ENCODE measurements at regions not wholly inside any gene's neighbourhood (a gene's known extent, or its start where the extent isn't known, plus 50 kb on each side); places are given as distances from the start of the nearest gene placed in this dataset.

DNA sequence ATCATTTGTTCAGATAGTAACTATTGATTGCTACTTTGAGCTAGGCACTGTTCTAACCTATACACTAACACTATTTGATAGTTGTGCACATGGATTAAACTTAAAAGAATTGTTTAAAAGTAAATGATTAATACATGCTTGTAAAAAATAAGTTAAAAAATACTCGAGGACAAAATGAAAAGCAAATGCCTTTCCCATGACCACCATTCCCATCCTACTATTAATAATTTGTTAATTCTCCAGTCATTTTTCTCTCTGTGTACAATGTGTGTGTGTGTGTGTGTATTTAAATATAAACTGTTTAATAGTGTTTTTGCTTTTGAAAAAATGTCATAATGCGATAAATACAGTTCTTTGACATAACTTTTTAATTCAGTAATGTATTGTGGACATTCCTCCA is 78.7 kb upstream of the KCNMB2 start:
- Histone ChIP-seq H3K27me3 (ENCODE audit: control insufficient read depth, insufficient read depth, low read length) (no peaks in the 10 kb centered on the region), H3K4me3 (ENCODE audit: low read length) (no peak overlapping the region), H3K27ac (ENCODE audit: low read length) (no peak overlapping the region), H3K9me3 (ENCODE audit: control insufficient read depth, low read depth, low read length) (no peaks in the 10 kb centered on the region), H3K4me1 (ENCODE audit: control insufficient read depth, insufficient read depth, low read length) (no peaks in the 10 kb centered on the region), H3K36me3 (ENCODE audit: control insufficient read depth, insufficient read depth, low read length) (no peaks in the 10 kb centered on the region)
- WGBS (ENCODE audit: insufficient coverage, low lambda C conversion rate): 89% methylated on average over 1 of the region's 2 CpGs
- DNase-seq: no peak

- Histone ChIP-seq H3K36me3 (ENCODE audit: control insufficient read depth, insufficient read depth, low read length) (no peaks in the 10 kb centered on the region), H3K4me3 (ENCODE audit: low read length) (no peak overlapping the region), H3K27me3 (ENCODE audit: control insufficient read depth, insufficient read depth, low read length) (no peaks in the 10 kb centered on the region), H3K9me3 (ENCODE audit: control insufficient read depth, low read depth, low read length) (no peaks in the 10 kb centered on the region), H3K4me1 (ENCODE audit: control insufficient read depth, insufficient read depth, low read length) (no peaks in the 10 kb centered on the region), H3K27ac (ENCODE audit: low read length) (no peak overlapping the region)
- no peak for DNase-seq
- WGBS (ENCODE audit: insufficient coverage, low lambda C conversion rate): 43% methylated on average over 3 of the region's 5 CpGs
Measured at GRCh38 chr3:178458313-178459037, 77.8 kb upstream of the KCNMB2 start.

GRCh38 chr3:178459038-178459410 is 77.2 kb upstream of the KCNMB2 start:
- no peaks in the 10 kb centered on the region for H3K4me1 ChIP-seq (ENCODE audit: control insufficient read depth, insufficient read depth, low read length)
- H3K36me3 ChIP-seq (ENCODE audit: control insufficient read depth, insufficient read depth, low read length): no peaks in the 10 kb centered on the region
- no peak for DNase-seq
- H3K9me3 ChIP-seq (ENCODE audit: control insufficient read depth, low read depth, low read length): no peaks in the 10 kb centered on the region
- no peaks in the 10 kb centered on the region for H3K27me3 ChIP-seq (ENCODE audit: control insufficient read depth, insufficient read depth, low read length)
- H3K27ac ChIP-seq (ENCODE audit: low read length): no peak overlapping the region
- H3K4me3 ChIP-seq (ENCODE audit: low read length): no peak overlapping the region
- no CpG with 5 or more reads among the region's 1 CpG for WGBS (ENCODE audit: insufficient coverage, low lambda C conversion rate)

GRCh38 chr3:178465260-178466180 is 70.7 kb upstream of the KCNMB2 start:
- Histone ChIP-seq H3K36me3 (ENCODE audit: control insufficient read depth, insufficient read depth, low read length) (no peaks in the 10 kb centered on the region), H3K4me1 (ENCODE audit: control insufficient read depth, insufficient read depth, low read length) (no peaks in the 10 kb centered on the region), H3K27ac (ENCODE audit: low read length) (no peak overlapping the region), H3K27me3 (ENCODE audit: control insufficient read depth, insufficient read depth, low read length) (no peaks in the 10 kb centered on the region), H3K9me3 (ENCODE audit: control insufficient read depth, low read depth, low read length) (no peaks in the 10 kb centered on the region), H3K4me3 (ENCODE audit: low read length) (no peak overlapping the region)
- 71% methylated on average over 1 of the region's 2 CpGs for WGBS (ENCODE audit: insufficient coverage, low lambda C conversion rate)
- DNase-seq: no peak

DNA sequence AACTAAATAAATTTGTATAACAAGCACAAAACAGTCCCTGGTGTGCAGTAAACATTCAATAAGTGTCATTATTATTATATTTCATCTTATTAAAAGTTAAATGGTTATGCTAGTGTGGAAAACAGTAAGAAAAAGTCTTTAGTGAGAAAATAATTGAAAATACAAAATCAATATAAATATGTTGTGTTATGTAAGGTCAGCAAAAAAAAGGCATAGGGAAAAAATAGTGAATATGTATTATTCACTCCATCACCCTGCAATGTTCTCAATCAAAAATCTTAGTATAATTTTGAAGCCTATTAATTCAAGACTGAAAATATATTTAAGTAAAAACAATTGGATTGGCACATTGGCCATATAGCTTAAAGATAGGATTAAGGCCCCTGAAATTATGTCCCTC is 63.3 kb upstream of the KCNMB2 start:
- no peak for DNase-seq
- Histone ChIP-seq H3K4me1 (ENCODE audit: control insufficient read depth, insufficient read depth, low read length) (no peaks in the 10 kb centered on the region), H3K4me3 (ENCODE audit: low read length) (no peak overlapping the region), H3K27me3 (ENCODE audit: control insufficient read depth, insufficient read depth, low read length) (no peaks in the 10 kb centered on the region), H3K36me3 (ENCODE audit: control insufficient read depth, insufficient read depth, low read length) (no peaks in the 10 kb centered on the region), H3K9me3 (ENCODE audit: control insufficient read depth, low read depth, low read length) (no peaks in the 10 kb centered on the region), H3K27ac (ENCODE audit: low read length) (no peak overlapping the region)

DNA sequence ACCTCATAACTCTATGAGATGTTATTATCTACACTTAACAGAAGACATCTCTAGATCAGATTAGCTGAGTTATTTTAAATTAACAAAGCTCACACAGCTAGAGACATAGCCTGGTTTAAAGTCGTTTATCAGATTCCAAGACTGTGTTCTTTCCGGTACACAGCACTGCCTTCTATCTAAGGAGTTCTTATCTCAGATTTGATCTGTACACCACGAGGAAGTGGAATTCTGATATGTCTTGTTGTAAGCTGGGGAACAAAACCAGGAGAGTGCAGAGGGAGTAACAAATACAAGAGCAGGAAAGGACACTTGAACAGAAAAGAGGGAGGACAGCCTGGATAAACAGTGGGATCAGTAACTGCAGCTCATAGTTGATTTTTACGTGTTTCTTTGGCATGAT is 61.7 kb upstream of the KCNMB2 start:
- no peaks in the 10 kb centered on the region for H3K27me3 ChIP-seq (ENCODE audit: control insufficient read depth, insufficient read depth, low read length)
- no peak for DNase-seq
- no peaks in the 10 kb centered on the region for H3K36me3 ChIP-seq (ENCODE audit: control insufficient read depth, insufficient read depth, low read length)
- WGBS (ENCODE audit: insufficient coverage, low lambda C conversion rate): 0% methylated on average over 1 of the region's 4 CpGs
- H3K4me3 ChIP-seq (ENCODE audit: low read length): no peak overlapping the region
- H3K4me1 ChIP-seq (ENCODE audit: control insufficient read depth, insufficient read depth, low read length): no peaks in the 10 kb centered on the region
- H3K9me3 ChIP-seq (ENCODE audit: control insufficient read depth, low read depth, low read length): no peaks in the 10 kb centered on the region
- no peak overlapping the region for H3K27ac ChIP-seq (ENCODE audit: low read length)

- no peaks in the 10 kb centered on the region for H3K27me3 ChIP-seq (ENCODE audit: control insufficient read depth, insufficient read depth, low read length)
- H3K36me3 ChIP-seq (ENCODE audit: control insufficient read depth, insufficient read depth, low read length): no peaks in the 10 kb centered on the region
- 60% methylated on average over 1 of the region's 3 CpGs for WGBS (ENCODE audit: insufficient coverage, low lambda C conversion rate)
- no peak overlapping the region for H3K27ac ChIP-seq (ENCODE audit: low read length)
- no peaks in the 10 kb centered on the region for H3K9me3 ChIP-seq (ENCODE audit: control insufficient read depth, low read depth, low read length)
- DNase-seq: no peak
- H3K4me1 ChIP-seq (ENCODE audit: control insufficient read depth, insufficient read depth, low read length): no peaks in the 10 kb centered on the region
- no peak overlapping the region for H3K4me3 ChIP-seq (ENCODE audit: low read length)
Measured at GRCh38 chr3:178475062-178475461, 61.2 kb upstream of the KCNMB2 start.

DNA sequence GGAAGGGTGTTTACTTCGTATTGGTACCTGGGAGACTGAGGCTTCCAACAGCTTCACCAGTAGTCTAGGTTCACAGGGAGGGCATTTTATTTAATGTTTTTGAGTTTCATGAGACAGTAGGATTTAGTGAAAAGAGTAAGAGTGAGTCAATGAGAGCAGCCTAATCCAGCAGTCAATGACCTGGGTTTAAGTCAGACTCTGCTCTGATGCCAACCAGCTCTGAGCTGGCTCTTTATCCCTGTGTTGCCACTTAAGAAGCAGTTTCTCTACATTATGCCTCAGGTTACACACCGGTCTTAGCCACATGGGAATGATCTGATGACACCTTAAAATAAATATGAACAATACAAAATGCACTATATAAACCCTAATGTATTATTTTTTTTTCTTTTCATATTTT is 59.4 kb upstream of the KCNMB2 start:
- no peak overlapping the region for H3K4me3 ChIP-seq (ENCODE audit: low read length)
- no peaks in the 10 kb centered on the region for H3K9me3 ChIP-seq (ENCODE audit: control insufficient read depth, low read depth, low read length)
- no peaks in the 10 kb centered on the region for H3K27me3 ChIP-seq (ENCODE audit: control insufficient read depth, insufficient read depth, low read length)
- DNase-seq: no peak
- H3K36me3 ChIP-seq (ENCODE audit: control insufficient read depth, insufficient read depth, low read length): no peaks in the 10 kb centered on the region
- 80% methylated on average over 1 of the region's 2 CpGs for whole genome bisulfite sequencing (ENCODE audit: insufficient coverage, low lambda C conversion rate)
- H3K4me1 ChIP-seq (ENCODE audit: control insufficient read depth, insufficient read depth, low read length): no peaks in the 10 kb centered on the region
- no peak overlapping the region for H3K27ac ChIP-seq (ENCODE audit: low read length)

- Histone ChIP-seq H3K36me3 (ENCODE audit: control insufficient read depth, insufficient read depth, low read length) (no peaks in the 10 kb centered on the region), H3K9me3 (ENCODE audit: control insufficient read depth, low read depth, low read length) (no peaks in the 10 kb centered on the region), H3K4me1 (ENCODE audit: control insufficient read depth, insufficient read depth, low read length) (no peaks in the 10 kb centered on the region), H3K4me3 (ENCODE audit: low read length) (no peak overlapping the region), H3K27ac (ENCODE audit: low read length) (no peak overlapping the region), H3K27me3 (ENCODE audit: control insufficient read depth, insufficient read depth, low read length) (no peaks in the 10 kb centered on the region)
- DNase-seq: no peak
- no CpG with 5 or more reads among the region's 1 CpG for WGBS (ENCODE audit: insufficient coverage, low lambda C conversion rate)
Measured at GRCh38 chr3:178479446-178479845, 56.8 kb upstream of the KCNMB2 start.

- Histone ChIP-seq H3K9me3 (ENCODE audit: control insufficient read depth, low read depth, low read length) (no peaks in the 10 kb centered on the region), H3K27ac (ENCODE audit: low read length) (no peak overlapping the region), H3K4me1 (ENCODE audit: control insufficient read depth, insufficient read depth, low read length) (no peaks in the 10 kb centered on the region), H3K4me3 (ENCODE audit: low read length) (no peak overlapping the region), H3K27me3 (ENCODE audit: control insufficient read depth, insufficient read depth, low read length) (no peaks in the 10 kb centered on the region), H3K36me3 (ENCODE audit: control insufficient read depth, insufficient read depth, low read length) (no peaks in the 10 kb centered on the region)
- 90% methylated on average over 2 of the region's 4 CpGs for WGBS (ENCODE audit: insufficient coverage, low lambda C conversion rate)
- DNase-seq: no peak
Measured at GRCh38 chr3:178479860-178480259, 56.4 kb upstream of the KCNMB2 start.

Data from large intestine (tissue), 3 donors.